ENCODE measurements at regions not wholly inside any gene's neighbourhood (a gene's known extent, or its start where the extent isn't known, plus 50 kb on each side); places are given as distances from the start of the nearest gene placed in this dataset.

DNA sequence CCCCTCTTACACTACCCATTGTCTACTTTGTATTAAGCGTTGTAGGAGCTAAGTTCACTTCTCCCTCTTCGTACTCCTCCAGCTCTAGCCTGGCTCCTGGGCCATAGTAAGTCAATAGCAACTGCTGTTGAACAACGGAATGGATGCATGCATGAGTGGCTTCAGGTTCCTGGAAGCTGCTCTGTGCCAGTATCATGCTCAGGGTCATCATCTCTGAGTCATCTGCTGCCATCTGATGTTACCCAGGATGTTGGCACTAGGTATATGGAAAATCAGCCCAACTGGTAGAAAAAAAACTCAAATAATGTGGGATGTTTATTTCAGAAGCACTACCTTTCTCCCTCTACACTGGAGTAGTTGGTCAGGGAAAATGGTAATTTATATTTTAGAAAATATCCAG lies 536.8 kb downstream of the NPIPA7 start:
- TF ChIP-seq POLR2A (IDR thresholded peaks at IDR 0.05): no peak
- TF ChIP-seq, protein P1, sequence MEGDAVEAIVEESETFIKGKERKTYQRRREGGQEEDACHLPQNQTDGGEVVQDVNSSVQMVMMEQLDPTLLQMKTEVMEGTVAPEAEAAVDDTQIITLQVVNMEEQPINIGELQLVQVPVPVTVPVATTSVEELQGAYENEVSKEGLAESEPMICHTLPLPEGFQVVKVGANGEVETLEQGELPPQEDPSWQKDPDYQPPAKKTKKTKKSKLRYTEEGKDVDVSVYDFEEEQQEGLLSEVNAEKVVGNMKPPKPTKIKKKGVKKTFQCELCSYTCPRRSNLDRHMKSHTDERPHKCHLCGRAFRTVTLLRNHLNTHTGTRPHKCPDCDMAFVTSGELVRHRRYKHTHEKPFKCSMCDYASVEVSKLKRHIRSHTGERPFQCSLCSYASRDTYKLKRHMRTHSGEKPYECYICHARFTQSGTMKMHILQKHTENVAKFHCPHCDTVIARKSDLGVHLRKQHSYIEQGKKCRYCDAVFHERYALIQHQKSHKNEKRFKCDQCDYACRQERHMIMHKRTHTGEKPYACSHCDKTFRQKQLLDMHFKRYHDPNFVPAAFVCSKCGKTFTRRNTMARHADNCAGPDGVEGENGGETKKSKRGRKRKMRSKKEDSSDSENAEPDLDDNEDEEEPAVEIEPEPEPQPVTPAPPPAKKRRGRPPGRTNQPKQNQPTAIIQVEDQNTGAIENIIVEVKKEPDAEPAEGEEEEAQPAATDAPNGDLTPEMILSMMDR (IDR thresholded peaks at IDR 0.05): no peak

Data from uterus (tissue), 2 donors.